ENCODE measurements at regions not wholly inside any gene's neighbourhood (a gene's known extent, or its start where the extent isn't known, plus 50 kb on each side); places are given as distances from the start of the nearest gene placed in this dataset.
"Not testable (repeated sequence)": the region's sequence is repeated elsewhere in the genome, so short reads cannot be mapped to it uniquely, and the experiment has no call there.

- not testable (repeated sequence) for H3K4me3 ChIP-seq (ENCODE audit: low read length); DNase-seq (ENCODE audit: low read depth, low spot score)
Observed at GRCh38 chr2:111569356-111570199, 314.4 kb downstream of the ANAPC1 start.

- H3K4me3 ChIP-seq (ENCODE audit: low read length); DNase-seq (ENCODE audit: low read depth, low spot score): not testable (repeated sequence)
Observed at GRCh38 chr2:111570300-111571114, 313.5 kb downstream of the ANAPC1 start.

GRCh38 chr2:111574803-111575202 is 309.2 kb downstream of the ANAPC1 start:
- not testable (repeated sequence) for H3K4me3 ChIP-seq (ENCODE audit: low read length); DNase-seq (ENCODE audit: low read depth, low spot score)

GRCh38 chr2:111577154-111577885 is 306.7 kb downstream of the ANAPC1 start:
- not testable (repeated sequence) for H3K4me3 ChIP-seq (ENCODE audit: low read length); DNase-seq (ENCODE audit: low read depth, low spot score)

- not testable (repeated sequence) for H3K4me3 ChIP-seq (ENCODE audit: low read length); DNase-seq (ENCODE audit: low read depth, low spot score)
Observed at GRCh38 chr2:111579500-111580134, 304.4 kb downstream of the ANAPC1 start.

- not testable (repeated sequence) for H3K4me3 ChIP-seq (ENCODE audit: low read length); DNase-seq (ENCODE audit: low read depth, low spot score)
Observed at GRCh38 chr2:111580616-111581015, 303.4 kb downstream of the ANAPC1 start.

- H3K4me3 ChIP-seq (ENCODE audit: low read length); DNase-seq (ENCODE audit: low read depth, low spot score): not testable (repeated sequence)
Observed at GRCh38 chr2:111582090-111582489, 301.9 kb downstream of the ANAPC1 start.

GRCh38 chr2:111583480-111583879 is 300.5 kb downstream of the ANAPC1 start:
- DNase-seq (ENCODE audit: low read depth, low spot score); H3K4me3 ChIP-seq (ENCODE audit: low read length): not testable (repeated sequence)

GRCh38 chr2:111584540-111584939 is 299.5 kb downstream of the ANAPC1 start:
- H3K4me3 ChIP-seq (ENCODE audit: low read length); DNase-seq (ENCODE audit: low read depth, low spot score): not testable (repeated sequence)

GRCh38 chr2:111584950-111585349 is 299.0 kb downstream of the ANAPC1 start:
- DNase-seq (ENCODE audit: low read depth, low spot score); H3K4me3 ChIP-seq (ENCODE audit: low read length): not testable (repeated sequence)

GRCh38 chr2:111586014-111586413 is 298.0 kb downstream of the ANAPC1 start:
- H3K4me3 ChIP-seq (ENCODE audit: low read length); DNase-seq (ENCODE audit: low read depth, low spot score): not testable (repeated sequence)

GRCh38 chr2:111595072-111595471 is 288.9 kb downstream of the ANAPC1 start:
- H3K4me3 ChIP-seq (ENCODE audit: low read length); DNase-seq (ENCODE audit: low read depth, low spot score): not testable (repeated sequence)

GRCh38 chr2:111596808-111597705 is 286.9 kb downstream of the ANAPC1 start:
- not testable (repeated sequence) for H3K4me3 ChIP-seq (ENCODE audit: low read length); DNase-seq (ENCODE audit: low read depth, low spot score)

- H3K4me3 ChIP-seq (ENCODE audit: low read length): not testable (repeated sequence)
Observed at GRCh38 chr2:111598944-111599343, 285.0 kb downstream of the ANAPC1 start.

GRCh38 chr2:111602259-111602658 is 281.7 kb downstream of the ANAPC1 start:
- DNase-seq (ENCODE audit: low read depth, low spot score): not testable (repeated sequence)

More at GRCh38 chr2:111598944-111599343, 285.0 kb downstream of the ANAPC1 start:
- DNase-seq (ENCODE audit: low read depth, low spot score): not testable (repeated sequence)

GRCh38 chr2:111605798-111606197 is 278.2 kb downstream of the ANAPC1 start:
- not testable (repeated sequence) for DNase-seq (ENCODE audit: low read depth, low spot score)

More at GRCh38 chr2:111602259-111602658, 281.7 kb downstream of the ANAPC1 start:
- H3K4me3 ChIP-seq (ENCODE audit: low read length): not testable (repeated sequence)

GRCh38 chr2:111606632-111607031 is 277.4 kb downstream of the ANAPC1 start:
- not testable (repeated sequence) for DNase-seq (ENCODE audit: low read depth, low spot score); H3K4me3 ChIP-seq (ENCODE audit: low read length)

More at GRCh38 chr2:111605798-111606197, 278.2 kb downstream of the ANAPC1 start:
- H3K4me3 ChIP-seq (ENCODE audit: low read length): not testable (repeated sequence)

Measured in Jurkat, Clone E6-1 (cell line).